Neural cell (in vitro differentiated cells): ENCODE measurements at regions not wholly inside any gene's neighbourhood (a gene's known extent, or its start where the extent isn't known, plus 50 kb on each side); places are given as distances from the start of the nearest gene placed in this dataset.

Experiments
- H2AFZ ChIP-seq: fragments of 200-600, 300-800 bp; sonication (generic), shearing (Covaris generic); 2 replicates; pipeline ENCODE4 v1.6.0; 2014; ENCODE audit warnings: low read depth, mild to moderate bottlenecking, antibody characterized with exemption, low read length, moderate library complexity
- H3F3A ChIP-seq: fragments of 200-600 bp; shearing (Covaris generic); 2 replicates; pipeline ENCODE4 v1.6.1; 2016; ENCODE audit warnings: mild to moderate bottlenecking, moderate library complexity, mixed read lengths, antibody characterized with exemption, low read length; ENCODE audit not compliant: insufficient read depth, poor library complexity, severe bottlenecking
- H3K27ac ChIP-seq: fragments of 200-600, 300-800 bp; sonication (generic), shearing (Covaris generic); 2 replicates; pipeline ENCODE4 v1.5.1; 2014; ENCODE audit warnings: mild to moderate bottlenecking, low read length, moderate library complexity
- H3K27me3 ChIP-seq: fragments of 300-800, 200-600 bp; sonication (generic), shearing (Covaris generic); 2 replicates; pipeline ENCODE4 v1.6.0; 2014; ENCODE audit warnings: mild to moderate bottlenecking, low read depth, low read length, moderate library complexity; ENCODE audit not compliant: insufficient read depth
- H3K36me3 ChIP-seq: fragments of 300-800, 200-600 bp; sonication (generic), shearing (Covaris generic); 2 replicates; pipeline ENCODE4 v1.5.1; 2014; ENCODE audit warnings: mild to moderate bottlenecking, antibody characterized with exemption, low read length, moderate library complexity; ENCODE audit not compliant: insufficient read depth
- H3K4me2 ChIP-seq: fragments of 300-800, 200-600 bp; sonication (generic), shearing (Covaris generic); 2 replicates; pipeline ENCODE4 v1.6.0; 2014; ENCODE audit warnings: mild to moderate bottlenecking, low read length
- H3K4me3 ChIP-seq: fragments of 300-800, 200-600 bp; sonication (generic), shearing (Covaris generic); 2 replicates; pipeline ENCODE4 v1.5.1; 2014; ENCODE audit warnings: mild to moderate bottlenecking, low read length, moderate library complexity
- H3K79me2 ChIP-seq: fragments of 200-600 bp; shearing (Covaris generic); replicated peaks from 2 replicates; pipeline ENCODE4 v1.6.0; 2014; ENCODE audit warnings: mild to moderate bottlenecking, low read length, moderate library complexity; ENCODE audit not compliant: insufficient read depth
- H3K9ac ChIP-seq: fragments of 300-800, 200-600 bp; sonication (generic), shearing (Covaris generic); 2 replicates; pipeline ENCODE4 v1.6.1; 2016; ENCODE audit warnings: mild to moderate bottlenecking, low read length, mixed read lengths
- H3K9me2 ChIP-seq: fragments of 200-600 bp; shearing (Covaris generic); 2 replicates; pipeline ENCODE4 v1.6.1; 2016; ENCODE audit warnings: mild to moderate bottlenecking, low read length, mixed read lengths; ENCODE audit not compliant: insufficient read depth
- H3K9me3 ChIP-seq: fragments of 200-600, 300-800 bp; sonication (generic), shearing (Covaris generic); 2 replicates; pipeline ENCODE4 v1.6.1; 2016; ENCODE audit warnings: mild to moderate bottlenecking, mixed run types, low read length, moderate library complexity, mixed read lengths
- H4K20me1 ChIP-seq: fragments of 200-600 bp; shearing (Covaris generic); 2 replicates; pipeline ENCODE4 v1.6.1; 2016; ENCODE audit warnings: mild to moderate bottlenecking, mixed run types; ENCODE audit not compliant: insufficient read depth
- EP300 ChIP-seq: fragments of 450-650 bp; conservative IDR thresholded peaks from 2 replicates; pipeline ENCODE4 v1.6.1; 2014; ENCODE audit warnings: antibody characterized with exemption, mild to moderate bottlenecking, moderate library complexity; ENCODE audit not compliant: poor library complexity, severe bottlenecking
- EZH2 ChIP-seq: fragments of 200-600, 300-800 bp; shearing (Covaris generic), sonication (generic); IDR thresholded peaks from 2 replicates; pipeline ENCODE4 v1.6.1; 2014; ENCODE audit warnings: antibody characterized with exemption, low read length, borderline replicate concordance, mild to moderate bottlenecking; ENCODE audit not compliant: insufficient read depth, poor library complexity, severe bottlenecking
- MXI1 ChIP-seq: fragments of 450-650 bp; conservative IDR thresholded peaks from 2 replicates; pipeline ENCODE4 v1.6.1; 2014; ENCODE audit warnings: antibody characterized with exemption, mild to moderate bottlenecking; ENCODE audit not compliant: poor library complexity, severe bottlenecking
- POLR2AphosphoS5 ChIP-seq: IDR thresholded peaks from 2 replicates; pipeline ENCODE4 v1.6.1; 2012
- RAD21 ChIP-seq: fragments of 450-650 bp; conservative IDR thresholded peaks from 2 replicates; pipeline ENCODE4 v1.6.1; 2014; ENCODE audit warnings: antibody characterized with exemption, mild to moderate bottlenecking, moderate library complexity
- SMC3 ChIP-seq: fragments of 450-650 bp; conservative IDR thresholded peaks from 2 replicates; pipeline ENCODE4 v1.6.1; 2014; ENCODE audit warnings: antibody characterized with exemption, mild to moderate bottlenecking, moderate library complexity; ENCODE audit not compliant: poor library complexity
- TAF1 ChIP-seq: IDR thresholded peaks from 2 replicates; pipeline ENCODE4 v1.6.1; 2012; ENCODE audit warnings: low read depth
- TF ChIP-seq, protein P1 (sequence below): fragments of 450-650 bp; IDR thresholded peaks from 2 replicates; pipeline ENCODE4 v1.5.1; 2014; ENCODE audit warnings: antibody characterized with exemption, mild to moderate bottlenecking, moderate library complexity; ENCODE audit not compliant: poor library complexity, severe bottlenecking
- TF ChIP-seq, protein P2 (sequence below): IDR thresholded peaks from 2 replicates; pipeline ENCODE4 v1.6.1; 2012; ENCODE audit warnings: borderline replicate concordance

DNA sequence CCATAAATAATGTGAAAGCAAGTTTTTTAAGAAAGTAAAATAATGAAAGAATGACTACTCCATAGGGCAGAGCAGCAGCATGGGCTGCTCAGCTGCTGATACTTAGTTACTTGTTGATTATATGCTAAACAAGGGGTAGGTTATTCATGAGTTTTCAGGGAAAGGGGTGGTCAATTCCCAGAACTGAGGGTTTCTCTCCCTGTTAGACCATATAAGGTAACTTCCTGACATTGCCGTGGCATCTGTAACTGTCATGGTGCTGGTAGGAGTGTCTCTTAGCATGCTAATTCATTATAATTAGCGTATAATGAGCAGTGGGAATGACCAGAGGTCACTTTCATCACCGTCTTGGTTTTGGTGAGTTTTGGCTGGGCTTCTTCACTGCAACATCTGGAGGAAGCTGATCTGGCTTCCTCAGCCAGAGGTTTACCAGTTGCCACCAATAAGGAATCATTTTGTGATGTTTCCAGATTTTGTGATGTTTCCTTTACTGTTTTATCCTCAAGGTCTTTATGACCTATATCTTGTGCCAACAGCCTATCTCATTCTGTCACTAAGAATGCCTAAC is 121.8 kb upstream of the CHL1 start:
- Histone ChIP-seq H3K4me2 (no peak overlapping the region), H3K9me2 (no peaks in the 10 kb centered on the region), H3K4me3 (no peak overlapping the region), H3K27me3 (no peaks in the 10 kb centered on the region), H3K36me3 (no peaks in the 10 kb centered on the region), H3K9ac (no peak overlapping the region), H3K9me3 (no peaks in the 10 kb centered on the region), H3K27ac (no peak overlapping the region), H4K20me1 (no peaks in the 10 kb centered on the region), H3K79me2 (no peaks in the 10 kb centered on the region), H2AFZ (no peak overlapping the region), H3F3A (no peaks in the 10 kb centered on the region)
- TF ChIP-seq, protein P1, sequence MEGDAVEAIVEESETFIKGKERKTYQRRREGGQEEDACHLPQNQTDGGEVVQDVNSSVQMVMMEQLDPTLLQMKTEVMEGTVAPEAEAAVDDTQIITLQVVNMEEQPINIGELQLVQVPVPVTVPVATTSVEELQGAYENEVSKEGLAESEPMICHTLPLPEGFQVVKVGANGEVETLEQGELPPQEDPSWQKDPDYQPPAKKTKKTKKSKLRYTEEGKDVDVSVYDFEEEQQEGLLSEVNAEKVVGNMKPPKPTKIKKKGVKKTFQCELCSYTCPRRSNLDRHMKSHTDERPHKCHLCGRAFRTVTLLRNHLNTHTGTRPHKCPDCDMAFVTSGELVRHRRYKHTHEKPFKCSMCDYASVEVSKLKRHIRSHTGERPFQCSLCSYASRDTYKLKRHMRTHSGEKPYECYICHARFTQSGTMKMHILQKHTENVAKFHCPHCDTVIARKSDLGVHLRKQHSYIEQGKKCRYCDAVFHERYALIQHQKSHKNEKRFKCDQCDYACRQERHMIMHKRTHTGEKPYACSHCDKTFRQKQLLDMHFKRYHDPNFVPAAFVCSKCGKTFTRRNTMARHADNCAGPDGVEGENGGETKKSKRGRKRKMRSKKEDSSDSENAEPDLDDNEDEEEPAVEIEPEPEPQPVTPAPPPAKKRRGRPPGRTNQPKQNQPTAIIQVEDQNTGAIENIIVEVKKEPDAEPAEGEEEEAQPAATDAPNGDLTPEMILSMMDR = no peak
- TF ChIP-seq MXI1 = no peak
- no peak for TF ChIP-seq TAF1
- no peak for TF ChIP-seq POLR2AphosphoS5
- TF ChIP-seq EZH2 = no peak
- TF ChIP-seq, protein P2, sequence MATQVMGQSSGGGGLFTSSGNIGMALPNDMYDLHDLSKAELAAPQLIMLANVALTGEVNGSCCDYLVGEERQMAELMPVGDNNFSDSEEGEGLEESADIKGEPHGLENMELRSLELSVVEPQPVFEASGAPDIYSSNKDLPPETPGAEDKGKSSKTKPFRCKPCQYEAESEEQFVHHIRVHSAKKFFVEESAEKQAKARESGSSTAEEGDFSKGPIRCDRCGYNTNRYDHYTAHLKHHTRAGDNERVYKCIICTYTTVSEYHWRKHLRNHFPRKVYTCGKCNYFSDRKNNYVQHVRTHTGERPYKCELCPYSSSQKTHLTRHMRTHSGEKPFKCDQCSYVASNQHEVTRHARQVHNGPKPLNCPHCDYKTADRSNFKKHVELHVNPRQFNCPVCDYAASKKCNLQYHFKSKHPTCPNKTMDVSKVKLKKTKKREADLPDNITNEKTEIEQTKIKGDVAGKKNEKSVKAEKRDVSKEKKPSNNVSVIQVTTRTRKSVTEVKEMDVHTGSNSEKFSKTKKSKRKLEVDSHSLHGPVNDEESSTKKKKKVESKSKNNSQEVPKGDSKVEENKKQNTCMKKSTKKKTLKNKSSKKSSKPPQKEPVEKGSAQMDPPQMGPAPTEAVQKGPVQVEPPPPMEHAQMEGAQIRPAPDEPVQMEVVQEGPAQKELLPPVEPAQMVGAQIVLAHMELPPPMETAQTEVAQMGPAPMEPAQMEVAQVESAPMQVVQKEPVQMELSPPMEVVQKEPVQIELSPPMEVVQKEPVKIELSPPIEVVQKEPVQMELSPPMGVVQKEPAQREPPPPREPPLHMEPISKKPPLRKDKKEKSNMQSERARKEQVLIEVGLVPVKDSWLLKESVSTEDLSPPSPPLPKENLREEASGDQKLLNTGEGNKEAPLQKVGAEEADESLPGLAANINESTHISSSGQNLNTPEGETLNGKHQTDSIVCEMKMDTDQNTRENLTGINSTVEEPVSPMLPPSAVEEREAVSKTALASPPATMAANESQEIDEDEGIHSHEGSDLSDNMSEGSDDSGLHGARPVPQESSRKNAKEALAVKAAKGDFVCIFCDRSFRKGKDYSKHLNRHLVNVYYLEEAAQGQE = no peak
- no peak for TF ChIP-seq EP300
- TF ChIP-seq RAD21 = no peak
- TF ChIP-seq SMC3 = no peak

DNA sequence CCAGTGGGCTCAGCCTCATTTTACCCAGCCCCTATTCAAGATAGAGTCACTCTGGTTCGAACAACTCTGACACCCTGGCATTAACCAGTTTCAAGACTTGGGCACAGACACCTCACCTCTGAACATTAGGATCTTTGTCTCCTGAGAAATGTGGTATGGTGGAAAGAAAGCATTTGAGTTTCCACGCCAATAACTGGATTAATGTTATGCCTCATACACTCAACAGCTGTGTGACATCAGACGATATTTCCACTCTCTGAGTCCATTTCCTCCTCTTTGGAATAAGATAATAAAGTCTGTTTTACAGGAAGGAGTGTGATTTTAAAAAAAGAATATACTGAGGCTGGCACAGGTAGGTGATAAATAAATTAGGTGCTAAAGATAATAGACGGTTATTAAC is 121.3 kb upstream of the CHL1 start:
- Histone ChIP-seq H3K79me2 (no peaks in the 10 kb centered on the region), H3K9me3 (no peaks in the 10 kb centered on the region), H3K4me3 (no peak overlapping the region), H3K4me2 (no peak overlapping the region), H4K20me1 (no peaks in the 10 kb centered on the region), H3F3A (no peaks in the 10 kb centered on the region), H3K27me3 (no peaks in the 10 kb centered on the region), H3K36me3 (no peaks in the 10 kb centered on the region), H3K27ac (no peak overlapping the region), H3K9me2 (no peaks in the 10 kb centered on the region), H2AFZ (no peak overlapping the region), H3K9ac (no peak overlapping the region)
- TF ChIP-seq EP300 (no peak), EZH2 (no peak), SMC3 (no peak), TAF1 (no peak), POLR2AphosphoS5 (no peak), RAD21 (no peak), MXI1 (no peak)
- TF ChIP-seq, protein P1 = no peak
- TF ChIP-seq, protein P2 = no peak
